ENCODE measurements at regions not wholly inside any gene's neighbourhood (a gene's known extent, or its start where the extent isn't known, plus 50 kb on each side); places are given as distances from the start of the nearest gene placed in this dataset.
"Not testable (repeated sequence)": the region's sequence is repeated elsewhere in the genome, so short reads cannot be mapped to it uniquely, and the experiment has no call there.

- not testable (repeated sequence) for DNase-seq (ENCODE audit: low read depth)
Observed at GRCh38 chr7:69248382-69248828, 349.9 kb upstream of the AUTS2 start.

GRCh38 chr7:69250958-69251357 is 347.3 kb upstream of the AUTS2 start:
- DNase-seq (ENCODE audit: low read depth) = no peak

- no peak for DNase-seq (ENCODE audit: low read depth)
Observed at GRCh38 chr7:69254643-69255042, 343.6 kb upstream of the AUTS2 start.

DNA sequence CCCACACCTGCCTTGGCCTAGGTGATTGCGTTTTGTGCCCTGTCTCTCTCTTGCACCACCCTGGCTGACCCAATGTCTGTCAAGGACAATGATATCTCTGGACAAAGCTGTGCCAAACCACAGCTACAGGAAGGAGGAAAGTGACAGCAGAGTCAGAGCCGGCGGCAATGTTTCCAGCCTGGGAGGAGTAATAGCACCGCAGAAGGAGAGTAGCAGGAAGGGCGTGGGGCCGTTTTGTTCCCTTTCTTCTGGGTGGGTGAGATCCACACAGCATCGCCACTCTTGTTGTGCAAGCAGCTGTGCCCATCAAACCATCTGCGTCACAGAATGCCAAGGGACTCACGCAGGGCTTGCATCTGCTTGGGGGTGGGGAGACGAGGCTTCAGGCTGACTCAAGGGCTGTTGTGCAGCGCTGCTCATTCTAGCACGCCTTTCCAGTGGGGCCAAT is 341.6 kb upstream of the AUTS2 start:
- DNase-seq (ENCODE audit: low read depth) = peak; percentile 58

- DNase-seq (ENCODE audit: low read depth) = no peak
Observed at GRCh38 chr7:69257592-69257991, 340.7 kb upstream of the AUTS2 start.

- no peak for DNase-seq (ENCODE audit: low read depth)
Observed at GRCh38 chr7:69259445-69259844, 338.8 kb upstream of the AUTS2 start.

DNA sequence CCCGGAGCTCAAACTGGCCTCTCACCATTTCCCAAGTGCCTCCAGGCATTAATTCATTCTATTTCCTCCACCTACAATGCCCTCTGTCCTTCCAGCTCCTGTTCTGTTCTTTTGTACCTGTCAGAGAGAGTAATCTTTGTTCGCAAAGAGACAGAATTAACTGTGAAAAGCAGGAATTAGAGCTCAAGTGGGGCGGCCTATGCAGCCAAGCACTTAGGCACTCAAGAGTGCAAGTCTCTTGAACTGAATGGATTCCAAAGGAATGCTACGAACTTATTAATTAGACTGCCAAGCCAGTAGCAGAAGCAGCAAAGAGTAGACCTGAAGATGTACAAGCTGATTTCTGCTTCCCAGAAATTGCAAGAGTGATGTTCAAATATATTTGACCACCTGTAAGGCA is 338.3 kb upstream of the AUTS2 start:
- no peak for DNase-seq (ENCODE audit: low read depth)

DNA sequence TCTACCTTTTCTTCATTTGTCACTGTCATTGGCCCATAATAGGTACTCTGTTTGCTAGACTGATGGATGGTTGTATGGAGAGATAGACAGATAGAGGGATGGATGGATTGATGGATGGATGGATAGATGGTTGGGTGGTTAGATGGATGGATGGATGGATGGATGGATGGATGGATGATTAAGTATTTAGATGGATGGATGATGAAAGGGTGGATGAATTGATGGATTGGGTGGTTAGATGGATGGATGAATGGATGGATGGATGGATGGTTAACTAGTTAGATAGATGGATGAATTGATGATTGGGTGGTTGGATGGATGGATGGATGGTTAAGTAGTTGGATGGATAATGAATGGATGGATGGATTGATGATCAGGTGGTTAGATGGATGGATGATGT is 334.7 kb upstream of the AUTS2 start:
- DNase-seq (ENCODE audit: low read depth) = no peak

- DNase-seq (ENCODE audit: low read depth) = no peak
Observed at GRCh38 chr7:69269806-69270205, 328.5 kb upstream of the AUTS2 start.

DNA sequence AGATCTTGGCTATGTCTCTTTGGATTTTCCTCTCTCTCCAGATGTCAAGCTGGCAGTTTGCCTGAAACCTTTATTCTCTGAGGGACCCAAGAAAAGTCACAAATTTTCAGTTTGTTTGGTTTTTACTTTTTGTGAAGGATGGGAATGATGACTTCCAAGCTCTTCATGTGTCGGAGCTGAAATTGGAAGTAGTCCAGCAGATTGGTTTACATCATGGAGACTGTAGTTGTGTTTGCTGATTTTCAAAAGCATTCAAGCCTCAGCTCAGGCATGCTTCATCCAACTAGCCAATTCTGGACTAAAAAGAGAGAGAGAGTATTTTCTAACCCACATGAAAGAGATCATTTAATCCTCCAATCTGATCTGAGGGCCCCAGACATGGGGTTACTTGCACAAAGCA is 326.2 kb upstream of the AUTS2 start:
- no peak for DNase-seq (ENCODE audit: low read depth)

- peak; percentile 74 for DNase-seq (ENCODE audit: low read depth)
Observed at GRCh38 chr7:69276011-69276729, 322.1 kb upstream of the AUTS2 start.

DNA sequence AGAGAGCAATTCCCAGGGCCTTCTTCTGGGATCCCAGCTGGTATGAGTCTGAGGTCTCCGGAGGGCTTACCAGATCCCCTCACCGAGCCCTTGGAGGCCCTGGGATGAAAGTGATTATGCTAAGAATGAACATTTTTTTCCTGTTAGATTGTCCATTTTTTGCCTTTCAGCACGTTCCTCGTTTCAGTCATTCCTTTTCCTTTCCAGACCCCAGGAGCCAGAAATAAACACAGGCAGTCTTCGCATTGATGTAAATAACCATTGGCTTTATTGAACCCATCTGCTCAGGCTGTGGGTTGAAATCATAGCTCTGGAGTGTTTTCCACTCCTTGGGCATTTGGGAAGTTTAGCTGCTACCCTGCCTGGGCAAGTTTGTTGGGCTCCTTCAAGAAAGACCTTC is 320.9 kb upstream of the AUTS2 start:
- DNase-seq (ENCODE audit: low read depth) = no peak

DNA sequence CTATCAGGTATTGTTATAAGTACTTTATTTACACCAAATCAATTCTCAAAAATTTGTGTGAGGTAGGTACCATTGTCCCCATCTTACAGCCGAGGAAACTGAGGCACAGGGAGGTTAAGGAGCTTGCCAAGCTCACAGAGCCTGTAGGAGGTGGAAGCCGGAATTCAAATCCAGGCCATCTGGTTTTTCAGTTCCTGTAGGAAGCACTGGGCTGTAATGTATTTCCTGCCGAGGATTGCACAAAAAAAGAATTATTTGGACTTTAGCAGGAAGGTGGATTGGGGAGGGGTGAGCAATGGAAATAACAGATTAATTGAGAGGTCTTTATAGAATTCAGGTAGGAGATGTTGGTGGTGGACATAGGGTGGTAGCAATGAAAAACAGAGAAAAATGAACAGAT is 315.3 kb upstream of the AUTS2 start:
- no peak for DNase-seq (ENCODE audit: low read depth)

DNA sequence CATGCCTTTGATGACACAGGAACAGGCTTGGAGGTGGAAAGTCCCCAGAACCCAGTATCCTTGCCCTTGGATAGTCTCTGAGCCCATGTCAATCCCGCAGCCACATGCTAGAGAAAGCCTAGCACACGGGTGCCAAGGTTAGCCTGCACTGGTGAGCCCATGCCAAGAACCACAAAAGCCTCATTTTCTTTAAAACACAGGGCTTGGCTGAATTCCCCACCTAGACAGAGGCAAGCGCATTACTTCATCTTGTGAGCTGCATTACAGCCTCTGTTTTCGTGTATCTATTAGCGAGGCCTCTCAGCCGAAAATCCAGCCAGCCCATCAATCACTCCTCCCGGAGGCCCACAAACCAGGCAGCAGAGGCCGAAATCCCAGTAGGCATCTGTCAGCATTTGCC is 314.9 kb upstream of the AUTS2 start:
- DNase-seq (ENCODE audit: low read depth) = no peak

- DNase-seq (ENCODE audit: low read depth) = no peak
Observed at GRCh38 chr7:69285854-69286253, 312.4 kb upstream of the AUTS2 start.

DNA sequence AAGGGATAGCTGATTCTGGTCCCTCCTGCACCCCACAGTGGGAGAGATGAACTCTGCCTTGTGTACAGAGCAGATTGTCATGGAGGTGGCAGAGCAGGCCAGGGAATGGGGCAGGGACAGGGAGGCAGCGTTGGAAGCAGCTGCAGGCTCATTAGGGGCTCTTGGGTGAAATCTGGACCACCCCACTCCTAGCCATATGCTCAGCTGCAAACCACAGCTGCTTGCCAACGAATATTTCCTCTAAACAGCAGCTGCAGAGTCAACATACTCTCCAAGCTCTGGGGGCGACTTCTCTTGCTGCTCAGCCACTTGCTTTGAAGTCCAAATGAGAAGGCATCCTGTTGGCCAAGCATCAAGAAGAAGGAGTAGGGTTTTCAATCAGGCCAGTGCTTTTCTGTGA is 302.3 kb upstream of the AUTS2 start:
- DNase-seq (ENCODE audit: low read depth) = no peak

- no peak for DNase-seq (ENCODE audit: low read depth)
Observed at GRCh38 chr7:69301253-69301652, 297.0 kb upstream of the AUTS2 start.

DNA sequence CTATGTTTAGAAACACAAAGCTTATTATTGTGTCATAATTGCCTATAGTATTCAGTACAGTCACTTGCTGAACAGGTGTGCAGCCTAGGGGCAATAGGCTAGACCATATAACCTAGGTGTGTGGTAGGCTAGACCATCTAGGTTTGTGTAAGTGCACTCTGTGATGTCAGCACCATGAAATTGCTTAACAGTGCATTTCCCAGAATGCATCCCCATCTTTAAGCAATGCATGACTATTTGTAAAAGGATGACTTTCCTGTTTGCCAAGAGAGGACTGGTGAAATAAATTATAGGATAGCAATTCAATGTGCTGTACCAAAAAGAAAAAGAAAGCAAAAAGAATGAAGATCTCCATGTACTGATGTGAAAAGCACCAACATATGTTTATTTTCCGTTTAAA is 288.7 kb upstream of the AUTS2 start:
- peak; percentile 18 for DNase-seq (ENCODE audit: low read depth)

- no peak for DNase-seq (ENCODE audit: low read depth)
Observed at GRCh38 chr7:69311489-69311888, 286.8 kb upstream of the AUTS2 start.

- DNase-seq (ENCODE audit: low read depth) = not testable (repeated sequence)
Observed at GRCh38 chr7:69313852-69314251, 284.4 kb upstream of the AUTS2 start.

GRCh38 chr7:69318794-69319193 is 279.5 kb upstream of the AUTS2 start:
- DNase-seq (ENCODE audit: low read depth) = no peak

- no peak for DNase-seq (ENCODE audit: low read depth)
Observed at GRCh38 chr7:69328516-69328915, 269.8 kb upstream of the AUTS2 start.

DNA sequence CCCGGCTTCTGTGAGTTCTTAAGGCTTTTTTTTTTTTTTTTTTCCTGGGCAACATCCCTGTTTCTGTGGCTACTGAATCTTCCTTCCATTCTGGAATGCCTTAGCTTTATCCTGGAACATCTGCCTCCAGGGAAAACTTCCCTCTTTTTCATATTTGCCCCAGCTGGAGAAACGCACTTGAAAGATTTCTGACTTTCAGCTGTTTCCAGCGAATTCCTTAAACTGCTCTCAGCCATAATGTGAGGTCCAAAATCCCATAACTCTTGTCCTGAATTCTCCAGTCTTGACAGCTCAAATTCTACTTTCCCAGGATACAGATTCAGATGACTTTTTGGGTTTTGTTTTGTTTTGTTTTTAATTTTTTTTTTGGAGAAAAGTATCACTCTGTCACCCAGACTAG is 263.6 kb upstream of the AUTS2 start:
- peak; percentile 36 for DNase-seq (ENCODE audit: low read depth)

GRCh38 chr7:69335331-69335730 is 262.9 kb upstream of the AUTS2 start:
- DNase-seq (ENCODE audit: low read depth) = no peak
